Prostate gland (tissue), 2 donors: ENCODE measurements at regions not wholly inside any gene's neighbourhood (a gene's known extent, or its start where the extent isn't known, plus 50 kb on each side); places are given as distances from the start of the nearest gene placed in this dataset.

ENCODE experiments used
- POLR2A ChIP-seq: fragments of 450-650 bp; IDR thresholded peaks from one replicate; pipeline ENCODE4 v1.6.1; 2016; ENCODE audit warnings: antibody characterized with exemption, mild to moderate bottlenecking
- TF ChIP-seq, protein P1 (sequence below), 4 experiments: fragments of 200-600 bp in 2 of 4; fragments of 450-650 bp in 2 of 4; sonication (generic) in 2 of 4; IDR thresholded peaks; 1 replicate in 3 of 4; 2 replicates in 1 of 4; pipeline ENCODE4 v1.5.1; 2016 to 2019; ENCODE audit warnings: antibody characterized with exemption in 4 of 4, mild to moderate bottlenecking in 2 of 4, moderate library complexity in 2 of 4

GRCh38 chrX:138928737-138929459 is 217.4 kb upstream of the FGF13 start:
- TF ChIP-seq, protein P1, sequence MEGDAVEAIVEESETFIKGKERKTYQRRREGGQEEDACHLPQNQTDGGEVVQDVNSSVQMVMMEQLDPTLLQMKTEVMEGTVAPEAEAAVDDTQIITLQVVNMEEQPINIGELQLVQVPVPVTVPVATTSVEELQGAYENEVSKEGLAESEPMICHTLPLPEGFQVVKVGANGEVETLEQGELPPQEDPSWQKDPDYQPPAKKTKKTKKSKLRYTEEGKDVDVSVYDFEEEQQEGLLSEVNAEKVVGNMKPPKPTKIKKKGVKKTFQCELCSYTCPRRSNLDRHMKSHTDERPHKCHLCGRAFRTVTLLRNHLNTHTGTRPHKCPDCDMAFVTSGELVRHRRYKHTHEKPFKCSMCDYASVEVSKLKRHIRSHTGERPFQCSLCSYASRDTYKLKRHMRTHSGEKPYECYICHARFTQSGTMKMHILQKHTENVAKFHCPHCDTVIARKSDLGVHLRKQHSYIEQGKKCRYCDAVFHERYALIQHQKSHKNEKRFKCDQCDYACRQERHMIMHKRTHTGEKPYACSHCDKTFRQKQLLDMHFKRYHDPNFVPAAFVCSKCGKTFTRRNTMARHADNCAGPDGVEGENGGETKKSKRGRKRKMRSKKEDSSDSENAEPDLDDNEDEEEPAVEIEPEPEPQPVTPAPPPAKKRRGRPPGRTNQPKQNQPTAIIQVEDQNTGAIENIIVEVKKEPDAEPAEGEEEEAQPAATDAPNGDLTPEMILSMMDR (IDR thresholded peaks at IDR 0.05), result no peak
- TF ChIP-seq POLR2A, result no peak
